AG04449 (cell line): ENCODE measurements at regions not wholly inside any gene's neighbourhood (a gene's known extent, or its start where the extent isn't known, plus 50 kb on each side); places are given as distances from the start of the nearest gene placed in this dataset.

Experiments used
- CTCF ChIA-PET: fragments of 350-600 bp; formaldehyde crosslinking; extraction: SDS; loops from one replicate; lab custom pipeline; 2021; ENCODE audit warnings: antibody characterized with exemption; lab: Yijun Ruan, JAX
- POLR2A ChIA-PET: fragments of 400-600, 350-600 bp; formaldehyde crosslinking; extraction: SDS; loops from one replicate; lab custom pipeline; 2020; ENCODE audit warnings: antibody characterized with exemption, inconsistent platforms; lab: Yijun Ruan, JAX
- DNase-seq: peaks from one replicate; pipeline ENCODE4 v3.0.0-alpha.2; 2010; ENCODE audit warnings: low read depth, low spot score
- H3K4me3 ChIP-seq: 2 replicates; pipeline ENCODE4 v1.5.1; 2011; ENCODE audit warnings: low read depth, mild to moderate bottlenecking, control low read depth, low read length
- CTCF ChIP-seq: IDR thresholded peaks from one replicate; pipeline ENCODE4 v1.5.1; 2011; ENCODE audit warnings: mild to moderate bottlenecking, moderate library complexity, low read length, control low read depth, inconsistent platforms; ENCODE audit not compliant: insufficient read depth; ENCODE audit errors: missing control alignments

DNA sequence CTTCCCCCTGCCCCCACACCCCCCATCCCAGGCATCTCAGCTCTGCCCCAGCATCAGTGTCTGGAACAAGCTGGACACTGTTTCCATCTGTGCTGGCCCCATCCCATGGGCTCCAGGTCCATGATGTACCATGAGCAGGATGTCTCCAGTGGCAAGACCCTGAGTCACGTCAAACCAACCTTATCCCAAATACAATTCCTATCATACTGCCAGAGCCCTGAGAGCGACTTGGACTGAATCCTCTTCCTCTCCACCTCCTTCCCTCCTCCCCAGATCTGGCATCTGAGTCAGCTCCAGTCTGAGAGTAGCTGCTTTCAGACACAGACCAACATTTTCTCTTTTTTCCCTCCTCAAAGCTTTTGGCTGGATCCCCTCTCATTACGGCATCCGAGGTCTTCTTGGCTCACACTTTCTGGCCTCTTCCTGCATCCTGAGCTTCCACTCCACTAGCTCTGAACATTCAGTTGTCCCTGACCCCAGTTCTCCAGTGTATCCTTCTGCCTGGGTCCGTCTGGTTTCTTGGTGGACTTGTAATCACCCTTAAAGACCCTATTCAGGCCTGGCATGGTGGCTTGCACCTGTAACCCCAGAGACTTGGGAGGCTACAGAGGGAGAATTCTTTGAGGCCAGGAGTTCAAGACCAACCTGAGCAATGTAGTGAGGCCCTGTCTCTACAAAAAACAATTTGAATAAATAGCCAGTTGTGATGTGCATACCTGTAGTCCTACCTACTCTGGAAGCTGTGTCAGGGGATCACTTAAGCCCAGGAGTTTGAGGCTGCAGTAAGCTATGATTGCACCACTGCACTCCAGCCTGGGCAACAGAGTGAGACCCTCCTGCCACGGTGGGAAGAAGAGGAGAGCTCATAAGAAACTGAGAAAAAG, 68.3 kb downstream of the ACKR3 start:
- POLR2A ChIA-PET, result no interaction called here
- no peak for DNase-seq

GRCh38 chr2:236638707-236639106, 69.1 kb downstream of the ACKR3 start:
- CTCF ChIA-PET, result no interaction called here
- no peak for TF ChIP-seq CTCF
- POLR2A ChIA-PET, result no interaction called here
- H3K4me3 ChIP-seq, result no peak overlapping the region
- DNase-seq, result no peak

More for the DNA sequence above, 68.3 kb downstream of the ACKR3 start:
- no peak overlapping the region for H3K4me3 ChIP-seq
- CTCF ChIA-PET, result no interaction called here
- TF ChIP-seq CTCF, result no peak

- no peak for DNase-seq
- no peak for TF ChIP-seq CTCF
- ChIA-PET CTCF (no interaction called here), POLR2A (no interaction called here)
- H3K4me3 ChIP-seq, result no peak overlapping the region
Measured at GRCh38 chr2:236639461-236640235, 70.0 kb downstream of the ACKR3 start.

DNA sequence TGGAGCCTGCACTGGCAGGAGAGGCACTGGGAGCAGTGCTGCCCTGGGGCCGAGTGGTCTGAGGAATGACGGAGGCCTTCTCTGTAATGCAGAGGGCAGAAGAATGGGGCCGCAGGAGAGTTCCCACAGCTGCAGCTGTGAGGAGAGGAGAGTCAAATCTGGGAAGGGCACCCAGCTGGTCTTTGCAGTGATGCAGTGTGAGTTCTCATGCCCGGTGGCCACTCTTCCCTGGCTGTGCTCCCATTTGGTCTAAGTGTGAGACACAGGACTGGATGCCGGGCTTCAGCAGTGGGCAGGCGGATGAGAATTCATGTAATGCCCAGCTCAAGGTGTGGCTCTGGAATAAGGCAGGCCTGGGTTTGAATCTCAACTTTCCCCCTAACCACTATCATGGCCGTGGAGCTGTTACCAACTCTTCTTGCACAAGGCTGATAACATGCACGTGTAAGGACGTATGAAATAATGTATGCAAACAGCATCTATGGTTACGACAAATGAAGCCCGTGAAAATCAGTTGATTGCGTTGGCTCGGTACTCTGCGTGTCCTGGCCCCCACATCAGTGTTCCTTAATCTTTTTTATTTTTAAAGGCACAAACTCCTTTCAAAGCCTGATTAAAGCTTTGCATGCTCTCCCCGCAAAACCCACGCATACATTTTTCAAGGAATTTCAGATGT, 71.6 kb downstream of the ACKR3 start:
- ChIA-PET POLR2A (no interaction called here), CTCF (interaction anchor here (0.8 to 2.8 kb wide), 4 partner anchors 11 to 128 kb away, joined by 3 to 10 read pairs (median 4); no protein-coding TSS in a partner anchor)
- no peak overlapping the region for H3K4me3 ChIP-seq
- DNase-seq, result no peak
- no peak for TF ChIP-seq CTCF

GRCh38 chr2:236642125-236642524, 72.5 kb downstream of the ACKR3 start:
- H3K4me3 ChIP-seq, result no peak overlapping the region
- POLR2A ChIA-PET, result interaction anchor here (0.9 to 1.3 kb wide), 4 partner anchors 38 to 383 kb away, joined by 3 to 10 read pairs (median 6); no protein-coding TSS in a partner anchor
- DNase-seq, result no peak
- no peak for TF ChIP-seq CTCF
- CTCF ChIA-PET, result interaction anchor here (0.8 to 2.8 kb wide), 4 partner anchors 10 to 129 kb away, joined by 3 to 10 read pairs (median 4); no protein-coding TSS in a partner anchor
